Breast epithelium (tissue), 3 donors: ENCODE measurements at regions not wholly inside any gene's neighbourhood (a gene's known extent, or its start where the extent isn't known, plus 50 kb on each side); places are given as distances from the start of the nearest gene placed in this dataset.

Experiments used
- POLR2AphosphoS5 ChIP-seq, 3 donors: sonication (generic); formaldehyde crosslinking; IDR thresholded peaks; one replicate each; pipeline ENCODE4 v1.6.1; 2017; ENCODE audit warnings: antibody characterized with exemption in 3 of 3
- TF ChIP-seq, protein P1 (sequence below), 3 donors: fragments of 450-650 bp; IDR thresholded peaks; one replicate each; pipeline ENCODE4 v1.5.1; 2016 to 2017; ENCODE audit warnings: antibody characterized with exemption in 3 of 3, mild to moderate bottlenecking in 3 of 3, moderate library complexity in 3 of 3

GRCh38 chr9:113708821-113709713 lies 167.0 kb upstream of the ZNF618 start:
- TF ChIP-seq POLR2AphosphoS5 (IDR thresholded peaks at IDR 0.05): no peak
- TF ChIP-seq, protein P1, sequence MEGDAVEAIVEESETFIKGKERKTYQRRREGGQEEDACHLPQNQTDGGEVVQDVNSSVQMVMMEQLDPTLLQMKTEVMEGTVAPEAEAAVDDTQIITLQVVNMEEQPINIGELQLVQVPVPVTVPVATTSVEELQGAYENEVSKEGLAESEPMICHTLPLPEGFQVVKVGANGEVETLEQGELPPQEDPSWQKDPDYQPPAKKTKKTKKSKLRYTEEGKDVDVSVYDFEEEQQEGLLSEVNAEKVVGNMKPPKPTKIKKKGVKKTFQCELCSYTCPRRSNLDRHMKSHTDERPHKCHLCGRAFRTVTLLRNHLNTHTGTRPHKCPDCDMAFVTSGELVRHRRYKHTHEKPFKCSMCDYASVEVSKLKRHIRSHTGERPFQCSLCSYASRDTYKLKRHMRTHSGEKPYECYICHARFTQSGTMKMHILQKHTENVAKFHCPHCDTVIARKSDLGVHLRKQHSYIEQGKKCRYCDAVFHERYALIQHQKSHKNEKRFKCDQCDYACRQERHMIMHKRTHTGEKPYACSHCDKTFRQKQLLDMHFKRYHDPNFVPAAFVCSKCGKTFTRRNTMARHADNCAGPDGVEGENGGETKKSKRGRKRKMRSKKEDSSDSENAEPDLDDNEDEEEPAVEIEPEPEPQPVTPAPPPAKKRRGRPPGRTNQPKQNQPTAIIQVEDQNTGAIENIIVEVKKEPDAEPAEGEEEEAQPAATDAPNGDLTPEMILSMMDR (IDR thresholded peaks at IDR 0.05): no peak
